AG04450 (cell line): ENCODE measurements at regions not wholly inside any gene's neighbourhood (a gene's known extent, or its start where the extent isn't known, plus 50 kb on each side); places are given as distances from the start of the nearest gene placed in this dataset.

Source experiments
- CTCF ChIA-PET: fragments of 300-600, 350-600 bp; formaldehyde crosslinking; extraction: SDS; loops from one replicate; lab custom pipeline; 2022; ENCODE audit warnings: antibody characterized with exemption, inconsistent platforms; lab: Charles Lee
- POLR2A ChIA-PET: fragments of 350-600 bp; formaldehyde crosslinking; extraction: SDS; loops from one replicate; lab custom pipeline; 2021; ENCODE audit warnings: antibody characterized with exemption, inconsistent platforms; lab: Yijun Ruan, JAX
- DNase-seq: peaks from one replicate; pipeline ENCODE4 v3.0.0-alpha.2; 2011; ENCODE audit warnings: low read depth, low spot score
- H3K27ac ChIP-seq: one replicate; pipeline ENCODE4 v1.5.1; 2012; ENCODE audit warnings: low read depth, low read length, control low read depth
- H3K27me3 ChIP-seq: one replicate; pipeline ENCODE4 v1.6.0; 2012; ENCODE audit warnings: low read length; ENCODE audit not compliant: control insufficient read depth, insufficient read depth
- H3K4me3 ChIP-seq: 2 replicates; pipeline ENCODE4 v1.5.1; 2011; ENCODE audit warnings: mild to moderate bottlenecking, low read depth, low read length, control low read depth
- H3K9me3 ChIP-seq: 2 replicates; pipeline ENCODE4 v1.5.1; 2012; ENCODE audit warnings: low read length; ENCODE audit not compliant: control insufficient read depth, insufficient read depth
- CTCF ChIP-seq: IDR thresholded peaks from 2 replicates; pipeline ENCODE4 v1.5.1; 2011; ENCODE audit warnings: low read depth, low read length, control low read depth, inconsistent platforms

GRCh38 chr10:44619521-44619920 is 234.6 kb upstream of the CXCL12 start:
- ChIA-PET CTCF (interaction anchor here (0.6 kb wide), 1 partner anchor 260 kb away, joined by 6 read pairs; no protein-coding TSS in a partner anchor), POLR2A (no interaction called here)
- Histone ChIP-seq H3K27me3 (no peaks in the 10 kb centered on the region), H3K9me3 (no peaks in the 10 kb centered on the region), H3K4me3 (no peak overlapping the region), H3K27ac (no peak overlapping the region)
- DNase-seq, result no peak
- TF ChIP-seq CTCF, result no peak

GRCh38 chr10:44619975-44620374 is 235.1 kb upstream of the CXCL12 start:
- TF ChIP-seq CTCF, result no peak
- Histone ChIP-seq H3K27ac (no peak overlapping the region), H3K27me3 (no peaks in the 10 kb centered on the region), H3K4me3 (no peak overlapping the region), H3K9me3 (no peaks in the 10 kb centered on the region)
- CTCF ChIA-PET, result interaction anchor here (0.6 kb wide), 1 partner anchor 261 kb away, joined by 6 read pairs; no protein-coding TSS in a partner anchor
- POLR2A ChIA-PET, result no interaction called here
- no peak for DNase-seq

GRCh38 chr10:44627591-44628354 is 242.9 kb upstream of the CXCL12 start:
- H3K27me3 ChIP-seq, result no peaks in the 10 kb centered on the region
- DNase-seq, result peak; percentile 36
- ChIA-PET CTCF (interaction anchor here (0.6 to 1.2 kb wide), 2 partner anchors 223 to 317 kb away, joined by 3 read pairs; no protein-coding TSS in a partner anchor), POLR2A (no interaction called here)
- H3K27ac ChIP-seq, result no peak overlapping the region
- no peaks in the 10 kb centered on the region for H3K9me3 ChIP-seq
- 0 out of 2 replicates have a peak, but pooled peaks have one; percentile 4 for TF ChIP-seq CTCF
- no peak overlapping the region for H3K4me3 ChIP-seq

GRCh38 chr10:44628921-44629320 is 244.0 kb upstream of the CXCL12 start:
- Histone ChIP-seq H3K4me3 (no peak overlapping the region), H3K9me3 (no peaks in the 10 kb centered on the region), H3K27ac (peak overlapping the region; percentile 58), H3K27me3 (no peaks in the 10 kb centered on the region)
- TF ChIP-seq CTCF, result no peak
- POLR2A ChIA-PET, result no interaction called here
- peak; percentile 56 for DNase-seq
- CTCF ChIA-PET, result interaction anchor here (0.6 to 0.7 kb wide), 2 partner anchors 235 to 256 kb away, joined by 3 to 4 read pairs; no protein-coding TSS in a partner anchor

GRCh38 chr10:44635176-44635575 is 250.3 kb upstream of the CXCL12 start:
- POLR2A ChIA-PET, result no interaction called here
- CTCF ChIA-PET, result no interaction called here
- no peaks in the 10 kb centered on the region for H3K9me3 ChIP-seq
- TF ChIP-seq CTCF, result no peak
- no peak overlapping the region for H3K27ac ChIP-seq
- DNase-seq, result no peak
- no peak overlapping the region for H3K4me3 ChIP-seq
- no peaks in the 10 kb centered on the region for H3K27me3 ChIP-seq
